PC-9 (cell line): ENCODE measurements at regions not wholly inside any gene's neighbourhood (a gene's known extent, or its start where the extent isn't known, plus 50 kb on each side); places are given as distances from the start of the nearest gene placed in this dataset.

Experiments used
- BruUV-seq: library from RNA; stranded (reverse); fragments of 400-500 nt; replicated peaks from 2 replicates; lab custom pipeline; 2021; lab: Mats Ljungman, UMichigan
- CTCF ChIA-PET: fragments of 300-600 bp; sonication (Branson Sonifier 250); formaldehyde crosslinking; loops from one replicate; lab custom pipeline; 2022; ENCODE audit warnings: antibody characterized with exemption; lab: Charles Lee
- POLR2A ChIA-PET: fragments of 300-600 bp; sonication (Branson Sonifier 250); formaldehyde crosslinking; loops from one replicate; lab custom pipeline; 2022; ENCODE audit warnings: antibody characterized with exemption; ENCODE audit not compliant: unreplicated experiment; lab: Charles Lee
- DNase-seq, 2 experiments: peaks; one replicate each; pipeline versions ENCODE4 v3.0.0 to v3.0.0-alpha.2; 2015 to 2022; ENCODE audit warnings: mixed read lengths in 1 of 2
- H2AFZ ChIP-seq: fragments of 200-600 bp; sonication (generic); 2 replicates; pipeline ENCODE4 v1.8.1; 2017; ENCODE audit warnings: antibody characterized with exemption
- H3F3A ChIP-seq: fragments of 200-600 bp; sonication (generic); 2 replicates; pipeline ENCODE4 v1.8.1; 2017; ENCODE audit warnings: antibody characterized with exemption, mild to moderate bottlenecking, low read depth; ENCODE audit not compliant: insufficient read depth
- H3K27ac ChIP-seq: fragments of 200-600 bp; sonication (generic); 2 replicates; pipeline ENCODE4 v1.6.1; 2016; ENCODE audit warnings: mixed run types
- H3K27me3 ChIP-seq: fragments of 200-600 bp; sonication (generic); 2 replicates; pipeline ENCODE4 v1.6.1; 2016; ENCODE audit warnings: low read depth, mixed run types; ENCODE audit not compliant: insufficient read depth
- H3K36me3 ChIP-seq: fragments of 200-600 bp; sonication (generic); 2 replicates; pipeline ENCODE4 v1.6.1; 2016; ENCODE audit warnings: low read depth, mixed run types
- H3K4me1 ChIP-seq: fragments of 200-600 bp; sonication (generic); replicated peaks from 2 replicates; pipeline ENCODE4 v1.6.1; 2016; ENCODE audit warnings: mixed run types; ENCODE audit not compliant: insufficient read depth
- H3K4me2 ChIP-seq: fragments of 200-600 bp; sonication (generic); 2 replicates; pipeline ENCODE4 v1.6.1; 2017; ENCODE audit warnings: mixed run types
- H3K4me3 ChIP-seq: fragments of 200-600 bp; sonication (generic); 2 replicates; pipeline ENCODE4 v1.6.1; 2016; ENCODE audit warnings: mixed run types
- H3K79me2 ChIP-seq: fragments of 200-600 bp; sonication (generic); 2 replicates; pipeline ENCODE4 v1.6.1; 2017; ENCODE audit warnings: low read depth, mixed run types
- H3K9me2 ChIP-seq: fragments of 200-600 bp; sonication (generic); 2 replicates; pipeline ENCODE4 v1.8.1; 2017; ENCODE audit warnings: mild to moderate bottlenecking; ENCODE audit not compliant: insufficient read depth
- H3K9me3 ChIP-seq: fragments of 200-600 bp; sonication (generic); 2 replicates; pipeline ENCODE4 v1.8.1; 2016; ENCODE audit warnings: low read depth; ENCODE audit not compliant: insufficient read depth
- H4K20me1 ChIP-seq: fragments of 200-600 bp; sonication (generic); 2 replicates; pipeline ENCODE4 v1.8.1; 2017; ENCODE audit not compliant: insufficient read depth
- EZH2 ChIP-seq: fragments of 200-600 bp; sonication (generic); IDR thresholded peaks from 2 replicates; pipeline ENCODE4 v1.8.0; 2017; ENCODE audit warnings: antibody characterized with exemption, low read depth
- intact Hi-C: fragments of 100-400 bp; cut with micrococcal nuclease; formaldehyde crosslinking; loops from one replicate; pipeline ENCODE4 v1.10.0; 2022; ENCODE audit not compliant: unreplicated experiment
- TF ChIP-seq, protein P1 (sequence below): fragments of 200-600 bp; sonication (generic); conservative IDR thresholded peaks from 2 replicates; pipeline ENCODE4 v1.6.1; 2017; ENCODE audit warnings: mixed run types, antibody characterized with exemption, mild to moderate bottlenecking, moderate library complexity

- no peaks in the 10 kb centered on the region for H3K79me2 ChIP-seq
- no peak for DNase-seq
- H3K27me3 ChIP-seq, result peaks cover 59% of the 10 kb centered on the region
- H3K27ac ChIP-seq, result no peak overlapping the region
- no peaks in the 10 kb centered on the region for H3K9me2 ChIP-seq
- CTCF ChIA-PET, result no interaction called here
- intact Hi-C loops, result no loop called here
- no peaks in the 10 kb centered on the region for H3K9me3 ChIP-seq
- H3K4me3 ChIP-seq, result no peak overlapping the region
- no peaks in the 10 kb centered on the region for H3K36me3 ChIP-seq
- TF ChIP-seq, protein P1, sequence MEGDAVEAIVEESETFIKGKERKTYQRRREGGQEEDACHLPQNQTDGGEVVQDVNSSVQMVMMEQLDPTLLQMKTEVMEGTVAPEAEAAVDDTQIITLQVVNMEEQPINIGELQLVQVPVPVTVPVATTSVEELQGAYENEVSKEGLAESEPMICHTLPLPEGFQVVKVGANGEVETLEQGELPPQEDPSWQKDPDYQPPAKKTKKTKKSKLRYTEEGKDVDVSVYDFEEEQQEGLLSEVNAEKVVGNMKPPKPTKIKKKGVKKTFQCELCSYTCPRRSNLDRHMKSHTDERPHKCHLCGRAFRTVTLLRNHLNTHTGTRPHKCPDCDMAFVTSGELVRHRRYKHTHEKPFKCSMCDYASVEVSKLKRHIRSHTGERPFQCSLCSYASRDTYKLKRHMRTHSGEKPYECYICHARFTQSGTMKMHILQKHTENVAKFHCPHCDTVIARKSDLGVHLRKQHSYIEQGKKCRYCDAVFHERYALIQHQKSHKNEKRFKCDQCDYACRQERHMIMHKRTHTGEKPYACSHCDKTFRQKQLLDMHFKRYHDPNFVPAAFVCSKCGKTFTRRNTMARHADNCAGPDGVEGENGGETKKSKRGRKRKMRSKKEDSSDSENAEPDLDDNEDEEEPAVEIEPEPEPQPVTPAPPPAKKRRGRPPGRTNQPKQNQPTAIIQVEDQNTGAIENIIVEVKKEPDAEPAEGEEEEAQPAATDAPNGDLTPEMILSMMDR, result no peak
- no peak for TF ChIP-seq EZH2
- H4K20me1 ChIP-seq, result no peaks in the 10 kb centered on the region; the same call in 1 of the 2 replicates
- 0 out of 2 replicates have a peak overlapping the region, but pooled peaks have one; percentile 14 for H2AFZ ChIP-seq
- no peak overlapping the region for H3K4me2 ChIP-seq
- no peaks in the 10 kb centered on the region for H3K4me1 ChIP-seq
- POLR2A ChIA-PET, result no interaction called here
- no TSS peak for BruUV-seq
- no peaks in the 10 kb centered on the region for H3F3A ChIP-seq
Observed at GRCh38 chr5:6046296-6046967, 331.9 kb downstream of the MED10 start.

GRCh38 chr5:6043491-6044310 lies 334.6 kb downstream of the MED10 start:
- H3F3A ChIP-seq, result no peaks in the 10 kb centered on the region
- H3K9me3 ChIP-seq, result no peaks in the 10 kb centered on the region
- ChIA-PET CTCF (no interaction called here), POLR2A (no interaction called here)
- intact Hi-C loops, result no loop called here
- H3K4me2 ChIP-seq, result no peak overlapping the region
- H2AFZ ChIP-seq, result no peak overlapping the region
- no peaks in the 10 kb centered on the region for H3K36me3 ChIP-seq
- H3K27me3 ChIP-seq, result peaks cover 55% of the 10 kb centered on the region
- no TSS peak for BruUV-seq
- H3K4me3 ChIP-seq, result no peak overlapping the region
- no peaks in the 10 kb centered on the region for H3K4me1 ChIP-seq
- no peaks in the 10 kb centered on the region for H3K9me2 ChIP-seq
- no peak for DNase-seq
- H3K79me2 ChIP-seq, result no peaks in the 10 kb centered on the region
- no peaks in the 10 kb centered on the region; the same call in 1 of the 2 replicates for H4K20me1 ChIP-seq
- TF ChIP-seq, protein P1, result no peak
- TF ChIP-seq EZH2, result no peak
- no peak overlapping the region for H3K27ac ChIP-seq

- intact Hi-C loops, result no loop called here
- Histone ChIP-seq H3F3A (no peaks in the 10 kb centered on the region), H3K4me2 (no peak overlapping the region), H3K9me2 (no peaks in the 10 kb centered on the region), H3K79me2 (no peaks in the 10 kb centered on the region), H4K20me1 (no peaks in the 10 kb centered on the region), H3K9me3 (no peaks in the 10 kb centered on the region), H3K4me1 (no peaks in the 10 kb centered on the region), H2AFZ (no peak overlapping the region), H3K4me3 (no peak overlapping the region), H3K27me3 (peaks cover 65% of the 10 kb centered on the region), H3K36me3 (no peaks in the 10 kb centered on the region), H3K27ac (no peak overlapping the region)
- ChIA-PET CTCF (no interaction called here), POLR2A (interaction anchor here (0.6 kb wide), 1 partner anchor 213 kb away, joined by 3 read pairs; no protein-coding TSS in a partner anchor)
- DNase-seq, result no peak
- no TSS peak for BruUV-seq
- no peak for TF ChIP-seq EZH2
- TF ChIP-seq, protein P1, result no peak
Observed at GRCh38 chr5:6041977-6042550, 336.3 kb downstream of the MED10 start.
